Astrocyte (in vitro differentiated cells and primary cell): ENCODE measurements at regions not wholly inside any gene's neighbourhood (a gene's known extent, or its start where the extent isn't known, plus 50 kb on each side); places are given as distances from the start of the nearest gene placed in this dataset.

Source experiments
- EZH2 ChIP-seq: IDR thresholded peaks from 2 replicates; pipeline ENCODE4 v1.6.1; 2012; ENCODE audit warnings: mild to moderate bottlenecking, low read length, inconsistent platforms; ENCODE audit not compliant: insufficient read depth
- TF ChIP-seq, protein P1 (sequence below): IDR thresholded peaks from 2 replicates; pipeline ENCODE4 v1.5.1; 2011; ENCODE audit warnings: low read depth, mild to moderate bottlenecking, inconsistent platforms, low read length, moderate library complexity; ENCODE audit not compliant: insufficient read depth

DNA sequence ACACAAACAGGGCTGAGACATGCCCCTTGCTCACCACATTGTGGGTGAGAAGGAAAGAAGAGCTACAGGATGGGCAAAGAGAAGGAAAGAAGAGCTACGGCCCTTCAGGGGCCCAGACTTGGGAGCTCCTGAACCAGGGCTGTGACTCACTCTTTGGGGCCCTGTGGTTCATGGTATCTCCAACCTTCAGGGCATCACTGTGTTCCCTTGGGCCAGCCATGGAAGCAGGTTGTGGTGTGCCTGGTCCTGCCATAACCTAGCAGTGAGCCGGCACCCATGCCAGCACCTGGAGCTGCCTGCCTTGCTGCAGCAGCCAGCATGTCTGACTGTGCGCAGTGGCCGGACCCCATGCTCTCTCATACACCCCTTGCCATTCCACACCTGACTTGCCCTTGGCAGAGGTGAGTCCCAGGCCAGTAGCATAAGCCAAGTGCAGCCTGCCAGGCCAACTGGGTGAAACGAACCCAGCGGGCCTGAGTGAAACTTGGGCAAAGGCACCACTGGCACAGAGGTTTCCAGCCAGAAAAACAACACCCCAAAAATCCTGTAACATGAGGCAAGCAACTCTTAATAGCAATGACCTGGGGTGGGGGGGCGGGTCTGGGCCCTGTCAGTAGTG, 89.0 kb upstream of the CACUL1 start:
- TF ChIP-seq EZH2: no peak
- TF ChIP-seq, protein P1, sequence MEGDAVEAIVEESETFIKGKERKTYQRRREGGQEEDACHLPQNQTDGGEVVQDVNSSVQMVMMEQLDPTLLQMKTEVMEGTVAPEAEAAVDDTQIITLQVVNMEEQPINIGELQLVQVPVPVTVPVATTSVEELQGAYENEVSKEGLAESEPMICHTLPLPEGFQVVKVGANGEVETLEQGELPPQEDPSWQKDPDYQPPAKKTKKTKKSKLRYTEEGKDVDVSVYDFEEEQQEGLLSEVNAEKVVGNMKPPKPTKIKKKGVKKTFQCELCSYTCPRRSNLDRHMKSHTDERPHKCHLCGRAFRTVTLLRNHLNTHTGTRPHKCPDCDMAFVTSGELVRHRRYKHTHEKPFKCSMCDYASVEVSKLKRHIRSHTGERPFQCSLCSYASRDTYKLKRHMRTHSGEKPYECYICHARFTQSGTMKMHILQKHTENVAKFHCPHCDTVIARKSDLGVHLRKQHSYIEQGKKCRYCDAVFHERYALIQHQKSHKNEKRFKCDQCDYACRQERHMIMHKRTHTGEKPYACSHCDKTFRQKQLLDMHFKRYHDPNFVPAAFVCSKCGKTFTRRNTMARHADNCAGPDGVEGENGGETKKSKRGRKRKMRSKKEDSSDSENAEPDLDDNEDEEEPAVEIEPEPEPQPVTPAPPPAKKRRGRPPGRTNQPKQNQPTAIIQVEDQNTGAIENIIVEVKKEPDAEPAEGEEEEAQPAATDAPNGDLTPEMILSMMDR: no peak
